Erythroblast (primary cell): ENCODE measurements at regions not wholly inside any gene's neighbourhood (a gene's known extent, or its start where the extent isn't known, plus 50 kb on each side); places are given as distances from the start of the nearest gene placed in this dataset.

Experiments
- GATA1 ChIP-seq: IDR thresholded peaks from 2 replicates; pipeline ENCODE4 v1.6.1; 2011; ENCODE audit warnings: low read depth, mild to moderate bottlenecking, control low read depth, low read length, moderate library complexity
- POLR2A ChIP-seq: IDR thresholded peaks from 2 replicates; pipeline ENCODE4 v1.6.1; 2011; ENCODE audit warnings: mild to moderate bottlenecking, low read length

GRCh38 chr12:130242506-130242905 lies 80.2 kb downstream of the FZD10 start:
- no peak for TF ChIP-seq POLR2A
- no peak for TF ChIP-seq GATA1
